Dendritic cell treated with granulocyte-macrophage colony-stimulating factor and Interleukin-4, amounts not matched to agents 40 ng/mL and 50 ng/mL, for 4 days (primary cell): ENCODE measurements at regions not wholly inside any gene's neighbourhood (a gene's known extent, or its start where the extent isn't known, plus 50 kb on each side); places are given as distances from the start of the nearest gene placed in this dataset.

Source experiments
- H3K27ac Mint-ChIP-seq: one replicate; pipeline ENCODE4 v1.8.0; 2022; ENCODE audit warnings: mild to moderate bottlenecking, mixed read lengths
- H3K27me3 Mint-ChIP-seq: one replicate; pipeline ENCODE4 v1.8.0; 2022; ENCODE audit warnings: mild to moderate bottlenecking, mixed read lengths
- H3K36me3 Mint-ChIP-seq: one replicate; pipeline ENCODE4 v1.8.0; 2022; ENCODE audit warnings: low read depth, mixed read lengths
- H3K4me1 Mint-ChIP-seq: one replicate; pipeline ENCODE4 v1.8.0; 2022; ENCODE audit warnings: low read depth, mixed read lengths
- H3K4me3 Mint-ChIP-seq: one replicate; pipeline ENCODE4 v1.8.0; 2022; ENCODE audit warnings: mild to moderate bottlenecking, moderate library complexity, mixed read lengths
- H3K9me3 Mint-ChIP-seq: one replicate; pipeline ENCODE4 v1.8.0; 2022; ENCODE audit warnings: mixed read lengths
- intact Hi-C: fragments of 100-400 bp; cut with micrococcal nuclease; formaldehyde crosslinking; loops from one replicate; pipeline ENCODE4 v1.15.0; 2022

DNA sequence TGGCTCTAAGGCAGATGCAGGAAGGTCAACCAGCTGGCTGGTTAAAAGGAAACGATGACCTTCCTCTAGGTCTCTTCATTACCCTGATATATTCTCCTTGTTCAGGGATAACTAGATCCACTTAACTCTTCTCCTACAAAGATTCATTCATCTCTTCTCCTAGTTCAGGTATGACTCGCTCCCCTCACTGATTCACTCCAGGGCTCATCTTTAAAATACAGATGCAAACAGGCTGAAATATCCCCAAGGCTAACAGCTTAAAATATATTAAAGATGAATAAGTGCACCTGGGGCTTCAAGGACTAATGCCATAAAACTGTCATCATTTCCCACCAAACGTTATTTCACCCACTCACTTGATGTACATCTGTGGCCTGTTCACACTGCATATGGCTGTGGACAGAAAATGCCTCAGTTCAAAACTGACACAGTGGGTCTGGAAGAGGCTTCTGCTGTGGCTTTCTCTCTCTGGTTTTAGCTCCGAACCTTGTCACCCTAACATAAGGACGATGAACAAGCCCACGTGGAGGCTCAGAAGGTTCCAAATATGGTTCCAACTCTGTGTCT lies 366.9 kb downstream of the DEPDC1B start:
- Mint-ChIP-seq H3K27me3 (no peaks in the 10 kb centered on the region), H3K4me3 (no peak overlapping the region), H3K4me1 (no peaks in the 10 kb centered on the region), H3K36me3 (no peaks in the 10 kb centered on the region), H3K9me3 (peaks cover 20% of the 10 kb centered on the region), H3K27ac (no peak overlapping the region)
- intact Hi-C loops = no loop called here

- Mint-ChIP-seq H3K36me3 (no peaks in the 10 kb centered on the region), H3K27ac (no peak overlapping the region), H3K27me3 (no peaks in the 10 kb centered on the region), H3K4me1 (no peaks in the 10 kb centered on the region), H3K9me3 (peaks cover 20% of the 10 kb centered on the region), H3K4me3 (no peak overlapping the region)
- intact Hi-C loops = no loop called here
These were observed 367.5 kb downstream of the DEPDC1B start for GRCh38 chr5:60332244-60333004.

DNA sequence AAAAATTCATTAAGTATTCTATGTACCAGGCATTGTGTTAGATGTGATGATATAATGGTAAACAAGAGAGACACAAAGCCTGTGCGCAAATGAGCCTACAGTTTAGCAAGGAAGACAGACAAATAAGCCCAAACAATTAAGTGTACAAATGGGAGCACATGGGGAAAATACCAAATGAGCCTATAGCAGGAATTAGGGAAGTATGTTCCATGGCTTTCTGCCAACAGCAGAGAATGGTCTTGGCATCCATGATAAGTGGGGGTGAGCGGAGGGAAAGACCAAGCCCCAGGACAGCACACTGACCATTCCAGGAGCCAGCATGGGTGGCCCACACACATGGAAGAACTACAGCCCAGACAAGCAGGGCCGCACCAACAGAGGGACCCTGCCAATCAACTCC lies 369.7 kb downstream of the DEPDC1B start:
- H3K9me3 Mint-ChIP-seq = peaks cover 20% of the 10 kb centered on the region
- H3K27me3 Mint-ChIP-seq = no peaks in the 10 kb centered on the region
- no peak overlapping the region for H3K4me3 Mint-ChIP-seq
- intact Hi-C loops = no loop called here
- H3K27ac Mint-ChIP-seq = no peak overlapping the region
- no peaks in the 10 kb centered on the region for H3K4me1 Mint-ChIP-seq
- H3K36me3 Mint-ChIP-seq = no peaks in the 10 kb centered on the region

GRCh38 chr5:60325870-60326269 lies 374.1 kb downstream of the DEPDC1B start:
- Mint-ChIP-seq H3K36me3 (no peaks in the 10 kb centered on the region), H3K4me1 (no peaks in the 10 kb centered on the region), H3K9me3 (peaks cover 38% of the 10 kb centered on the region), H3K4me3 (no peak overlapping the region), H3K27me3 (no peaks in the 10 kb centered on the region), H3K27ac (no peak overlapping the region)
- intact Hi-C loops = no loop called here

DNA sequence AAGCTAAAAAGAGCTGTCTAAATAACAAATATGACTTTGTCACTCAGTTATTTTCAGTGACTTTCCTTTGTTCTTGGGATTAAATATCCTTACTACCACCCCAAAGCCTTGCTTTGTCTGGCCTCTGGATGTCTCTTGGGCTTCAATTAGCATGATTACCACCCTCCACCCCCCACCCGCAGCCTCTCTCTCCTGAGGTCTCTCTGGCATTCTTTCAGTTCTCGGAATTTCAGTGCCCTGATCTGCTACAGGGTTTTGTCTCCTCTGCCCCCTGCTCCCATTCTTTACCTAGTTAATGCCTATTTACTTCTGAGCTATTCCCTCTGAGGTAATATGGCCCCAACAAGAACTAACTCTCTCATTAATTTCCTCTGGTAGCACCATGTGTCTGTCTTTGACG lies 376.4 kb downstream of the DEPDC1B start:
- intact Hi-C loops = no loop called here
- H3K27me3 Mint-ChIP-seq = no peaks in the 10 kb centered on the region

DNA sequence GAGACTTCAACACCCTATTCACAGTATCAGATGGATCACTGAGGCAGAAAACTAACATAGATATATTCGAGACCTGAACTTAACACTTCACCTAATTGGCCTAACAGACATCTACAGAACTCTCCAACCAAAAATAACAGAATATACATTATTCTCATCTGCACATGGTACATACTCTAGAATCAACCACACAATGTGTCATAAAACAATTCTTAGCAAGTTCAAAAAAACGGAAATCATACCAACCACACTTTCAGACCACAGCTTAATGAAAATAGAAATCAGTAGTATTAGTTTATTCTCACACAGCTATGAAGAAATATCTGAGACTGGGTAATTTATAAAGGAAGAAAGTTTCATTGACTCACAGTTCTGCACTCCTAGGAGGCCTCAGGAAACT lies 387.9 kb downstream of the DEPDC1B start:
- no peaks in the 10 kb centered on the region for H3K4me1 Mint-ChIP-seq
- intact Hi-C loops = no loop called here
- H3K36me3 Mint-ChIP-seq = no peaks in the 10 kb centered on the region
- H3K27ac Mint-ChIP-seq = no peak overlapping the region
- H3K27me3 Mint-ChIP-seq = no peaks in the 10 kb centered on the region
- no peak overlapping the region for H3K4me3 Mint-ChIP-seq
- H3K9me3 Mint-ChIP-seq = no peaks in the 10 kb centered on the region

More for the DNA sequence above, 376.4 kb downstream of the DEPDC1B start:
- Mint-ChIP-seq H3K36me3 (no peaks in the 10 kb centered on the region), H3K27ac (no peak overlapping the region), H3K9me3 (peaks cover 40% of the 10 kb centered on the region), H3K4me3 (no peak overlapping the region), H3K4me1 (no peaks in the 10 kb centered on the region)

DNA sequence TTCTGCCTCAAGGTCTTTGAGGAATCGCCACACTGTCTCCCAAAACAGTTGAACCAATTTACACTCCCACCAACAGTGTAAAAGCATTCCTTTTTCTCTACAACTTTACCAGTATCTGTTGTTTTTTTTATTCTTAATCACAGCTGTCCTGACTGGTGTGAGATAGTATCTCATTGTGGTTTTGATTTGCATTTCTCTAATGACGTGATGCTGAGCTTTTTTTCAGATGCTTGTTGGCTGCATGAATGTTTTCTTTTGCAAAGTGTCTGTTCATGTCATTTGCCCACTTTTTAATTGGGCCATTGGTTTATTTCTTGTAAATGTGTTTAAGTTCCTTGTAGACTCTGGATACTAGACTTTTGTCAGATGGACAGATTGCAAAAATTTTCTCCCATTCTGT lies 400.0 kb downstream of the DEPDC1B start:
- H3K27me3 Mint-ChIP-seq = no peaks in the 10 kb centered on the region
- no peak overlapping the region for H3K27ac Mint-ChIP-seq
- H3K4me1 Mint-ChIP-seq = peaks cover 14% of the 10 kb centered on the region
- H3K36me3 Mint-ChIP-seq = no peaks in the 10 kb centered on the region
- intact Hi-C loops = loop anchor here (5.0 kb wide), 2 partner anchors 347 to 367 kb away; no protein-coding TSS in a partner anchor
- no peak overlapping the region for H3K4me3 Mint-ChIP-seq
- peaks cover 9% of the 10 kb centered on the region for H3K9me3 Mint-ChIP-seq

DNA sequence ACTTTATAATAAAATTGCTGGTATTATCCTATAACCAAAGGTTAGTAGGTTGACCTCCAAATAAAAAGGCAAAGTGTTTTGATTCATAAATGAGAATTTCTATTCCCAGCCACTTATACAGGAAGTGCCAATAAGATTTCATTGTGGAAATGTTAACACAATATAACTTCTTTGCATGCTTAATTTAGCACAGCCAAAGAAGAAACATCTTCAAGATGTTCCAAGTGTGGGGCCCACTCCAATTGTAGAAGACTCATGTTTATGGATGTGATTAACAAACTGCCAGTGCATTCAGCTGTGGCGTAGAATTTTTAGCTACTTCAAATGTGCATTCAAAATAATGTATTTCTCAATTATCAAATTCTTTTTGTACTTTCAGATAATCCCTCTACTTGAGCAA lies 402.3 kb downstream of the DEPDC1B start:
- intact Hi-C loops = loop anchor here (5.0 kb wide), 2 partner anchors 350 to 370 kb away; no protein-coding TSS in a partner anchor
- Mint-ChIP-seq H3K4me1 (peaks cover 14% of the 10 kb centered on the region), H3K9me3 (no peaks in the 10 kb centered on the region), H3K4me3 (no peak overlapping the region), H3K27ac (no peak overlapping the region), H3K27me3 (no peaks in the 10 kb centered on the region), H3K36me3 (no peaks in the 10 kb centered on the region)

DNA sequence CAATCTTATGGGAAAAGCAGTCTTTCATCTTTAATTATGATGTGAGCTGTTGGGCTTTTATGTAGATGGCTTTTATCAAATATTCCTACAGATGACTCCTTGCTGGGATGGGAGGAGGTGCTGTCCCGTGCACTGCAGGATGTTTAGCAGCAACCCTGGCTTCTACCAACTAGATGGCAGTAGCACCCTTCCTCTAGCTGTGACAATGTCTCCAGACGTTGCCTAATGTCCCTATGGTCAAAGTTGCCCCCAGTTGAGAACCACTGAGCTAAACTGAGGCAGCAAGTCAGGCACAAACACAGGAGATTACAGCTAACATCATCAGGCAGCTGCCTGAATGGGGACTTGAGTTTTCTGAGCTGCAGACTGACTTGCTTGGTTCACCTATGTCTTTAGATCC lies 401.9 kb upstream of the PDE4D start:
- H3K27ac Mint-ChIP-seq = no peak overlapping the region
- H3K36me3 Mint-ChIP-seq = no peaks in the 10 kb centered on the region
- intact Hi-C loops = loop anchor here (5.0 kb wide), 2 partner anchors 352 to 372 kb away; no protein-coding TSS in a partner anchor
- peaks cover 14% of the 10 kb centered on the region for H3K4me1 Mint-ChIP-seq
- H3K9me3 Mint-ChIP-seq = no peaks in the 10 kb centered on the region
- H3K27me3 Mint-ChIP-seq = no peaks in the 10 kb centered on the region
- H3K4me3 Mint-ChIP-seq = no peak overlapping the region

- H3K4me3 Mint-ChIP-seq = no peak overlapping the region
- H3K4me1 Mint-ChIP-seq = peaks cover 11% of the 10 kb centered on the region
- intact Hi-C loops = no loop called here
- H3K27me3 Mint-ChIP-seq = no peaks in the 10 kb centered on the region
- no peak overlapping the region for H3K27ac Mint-ChIP-seq
- no peaks in the 10 kb centered on the region for H3K9me3 Mint-ChIP-seq
- no peaks in the 10 kb centered on the region for H3K36me3 Mint-ChIP-seq
These were observed 400.0 kb upstream of the PDE4D start for GRCh38 chr5:60293518-60293917.

- Mint-ChIP-seq H3K9me3 (no peaks in the 10 kb centered on the region), H3K27ac (no peak overlapping the region), H3K36me3 (no peaks in the 10 kb centered on the region), H3K27me3 (no peaks in the 10 kb centered on the region), H3K4me1 (peaks cover 9% of the 10 kb centered on the region), H3K4me3 (no peak overlapping the region)
- intact Hi-C loops = loop anchor here (1.0 to 5.0 kb wide), 2 partner anchors 125 to 474 kb away; no protein-coding TSS in a partner anchor
These were observed 393.7 kb upstream of the PDE4D start for GRCh38 chr5:60287174-60287771.

- Mint-ChIP-seq H3K4me1 (peaks cover 9% of the 10 kb centered on the region), H3K36me3 (no peaks in the 10 kb centered on the region), H3K27ac (peak overlapping the region; percentile 63), H3K4me3 (no peak overlapping the region), H3K27me3 (no peaks in the 10 kb centered on the region), H3K9me3 (no peaks in the 10 kb centered on the region)
- intact Hi-C loops = loop anchor here (5.0 kb wide), 1 partner anchor 124 kb away; no protein-coding TSS in a partner anchor
These were observed 392.4 kb upstream of the PDE4D start for GRCh38 chr5:60285910-60286309.

- intact Hi-C loops = no loop called here
- Mint-ChIP-seq H3K9me3 (peaks cover 11% of the 10 kb centered on the region), H3K4me3 (no peak overlapping the region), H3K27ac (no peak overlapping the region), H3K27me3 (no peaks in the 10 kb centered on the region), H3K4me1 (peaks cover 21% of the 10 kb centered on the region), H3K36me3 (peaks cover 6% of the 10 kb centered on the region)
These were observed 387.4 kb upstream of the PDE4D start for GRCh38 chr5:60280943-60281342.

DNA sequence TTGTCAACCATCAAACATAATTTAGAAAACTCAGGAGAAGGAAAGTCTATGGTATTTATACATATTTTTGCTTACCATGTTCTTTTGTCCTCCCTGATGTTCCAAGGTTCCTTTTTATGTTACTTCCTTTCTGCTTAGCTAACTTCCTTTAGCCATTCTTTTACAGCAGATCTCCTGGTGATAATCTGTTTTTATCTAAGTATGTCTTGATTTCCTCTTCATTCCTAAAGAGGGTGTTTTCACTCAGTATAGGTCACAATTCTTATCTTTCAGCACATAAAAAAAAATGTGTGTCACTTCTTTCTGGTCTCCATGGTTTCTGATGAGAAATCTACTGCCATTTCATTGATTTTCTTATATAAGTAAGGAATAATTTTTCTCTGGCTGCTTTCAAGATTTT lies 384.4 kb upstream of the PDE4D start:
- H3K27me3 Mint-ChIP-seq = no peaks in the 10 kb centered on the region
- peak overlapping the region; percentile 61 for H3K27ac Mint-ChIP-seq
- H3K4me3 Mint-ChIP-seq = no peak overlapping the region
- intact Hi-C loops = no loop called here
- H3K36me3 Mint-ChIP-seq = peaks cover 6% of the 10 kb centered on the region
- peaks cover 27% of the 10 kb centered on the region for H3K4me1 Mint-ChIP-seq
- H3K9me3 Mint-ChIP-seq = peaks cover 11% of the 10 kb centered on the region
